Fibroblast of skin of right biceps (primary cell): ENCODE measurements at regions not wholly inside any gene's neighbourhood (a gene's known extent, or its start where the extent isn't known, plus 50 kb on each side); places are given as distances from the start of the nearest gene placed in this dataset.

Experiments used
- DNase-seq: peaks from one replicate; pipeline ENCODE4 v3.0.0-alpha.2; 2013

DNA sequence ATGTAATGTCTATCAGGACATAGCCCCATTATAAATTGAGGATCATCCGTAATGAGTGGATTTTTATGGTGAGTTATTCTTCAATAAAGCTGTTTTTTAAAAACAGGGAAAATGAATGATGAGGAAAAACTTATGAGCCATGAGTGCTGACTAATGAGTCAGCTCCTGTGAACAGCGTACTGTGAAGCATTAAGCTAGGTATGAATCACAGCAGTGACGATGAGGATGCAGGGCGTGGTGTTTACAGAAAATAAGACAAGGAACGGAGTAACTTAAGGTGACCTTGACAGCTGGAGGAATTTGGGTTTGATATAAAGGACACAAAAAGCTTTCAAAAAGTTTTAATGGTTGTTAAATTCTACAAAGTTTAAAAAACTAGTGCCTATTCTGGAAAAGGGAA lies 96.3 kb downstream of the FOXF2 start:
- peak; percentile 85 for DNase-seq

DNA sequence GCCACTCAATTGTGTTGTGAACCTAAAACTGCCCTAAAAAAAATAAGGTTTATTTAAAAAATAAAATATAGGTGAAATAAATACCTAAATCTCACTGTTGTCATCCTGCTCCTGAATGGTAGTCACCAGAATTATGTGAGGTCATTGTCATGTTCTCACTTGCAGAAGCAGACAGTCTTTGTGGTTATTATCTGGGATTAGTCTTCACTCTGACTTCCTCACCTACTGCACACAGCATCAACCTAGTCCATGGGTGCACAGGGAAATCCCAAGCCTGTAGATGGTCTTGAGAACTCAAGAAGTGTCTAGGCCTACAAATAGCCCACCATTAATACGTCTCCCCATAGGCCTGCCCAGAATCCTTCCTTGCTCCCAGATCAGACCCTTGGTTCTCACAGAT lies 97.0 kb downstream of the FOXF2 start:
- no peak for DNase-seq

DNA sequence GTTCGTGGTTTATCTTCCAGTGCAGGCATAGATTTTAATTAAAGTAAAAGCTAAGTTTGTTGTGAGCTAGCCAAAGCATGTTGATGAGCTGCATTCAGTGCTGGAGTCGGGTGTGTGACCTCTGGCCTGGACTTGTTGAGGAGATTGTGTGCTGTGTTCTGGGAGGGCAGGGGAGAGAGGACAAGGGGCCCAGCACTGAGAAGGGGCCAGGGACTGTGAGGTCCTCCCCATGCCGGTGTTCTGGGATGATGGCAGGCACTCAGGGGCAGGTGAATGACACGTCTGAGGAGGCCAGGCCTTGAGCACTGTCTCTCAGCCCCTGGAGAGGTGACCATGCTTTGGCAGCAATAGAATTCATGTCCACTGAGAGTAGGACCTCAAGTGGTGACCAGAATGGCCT lies 97.9 kb downstream of the FOXF2 start:
- DNase-seq = no peak

DNA sequence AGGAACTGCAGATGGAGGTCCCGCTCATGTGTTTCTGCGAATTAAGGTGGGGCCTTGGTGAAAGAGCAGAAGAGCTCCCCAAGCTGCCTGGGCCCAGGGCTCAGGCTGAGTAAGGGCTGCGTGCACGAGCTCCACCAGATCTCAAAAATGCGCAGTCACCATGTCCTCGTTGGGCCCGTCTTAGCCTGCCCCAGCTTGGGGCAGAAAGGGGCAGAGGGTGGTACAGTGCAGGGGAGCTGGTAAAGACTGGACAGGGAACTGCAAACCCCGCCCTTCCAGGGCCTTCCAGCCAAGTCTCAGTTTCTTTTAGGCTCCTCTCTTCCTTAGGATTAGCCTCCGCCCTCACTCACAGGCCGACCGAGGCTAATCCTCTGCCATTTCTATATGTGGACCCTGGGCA lies 101.6 kb downstream of the FOXF2 start:
- DNase-seq = no peak

DNA sequence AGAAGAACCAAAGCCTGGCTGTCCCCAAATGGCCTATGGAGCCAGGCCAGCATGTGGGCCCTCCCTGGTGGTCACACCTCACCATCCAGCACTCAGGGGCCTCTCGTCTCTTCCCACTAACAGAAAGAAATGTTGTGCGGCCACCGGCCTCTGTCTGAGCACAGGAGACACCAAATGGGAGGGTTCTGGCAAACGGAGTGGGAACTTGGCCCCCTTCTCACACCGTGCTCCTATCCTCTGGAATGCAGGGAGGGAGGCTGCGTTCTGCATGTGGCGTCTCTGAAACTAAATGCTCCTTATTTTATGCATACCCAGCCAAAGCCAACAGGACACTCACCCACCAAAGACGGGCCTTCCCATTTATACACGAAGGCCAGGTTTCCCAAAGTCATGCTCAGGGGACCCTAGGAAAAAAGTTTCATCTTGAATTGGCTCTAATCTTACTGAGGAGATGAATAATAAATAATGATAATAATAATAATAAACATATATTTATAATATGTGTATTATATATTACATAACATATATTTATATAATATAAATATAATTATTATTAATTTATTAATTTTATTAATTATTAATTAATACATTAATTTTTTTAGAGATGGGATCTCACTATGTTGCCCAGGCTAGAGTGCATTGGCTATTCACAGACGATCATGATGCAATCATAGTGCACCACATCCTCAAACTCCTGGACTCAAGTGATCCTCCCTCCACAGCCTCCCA lies 102.4 kb downstream of the FOXF2 start:
- no peak for DNase-seq

DNA sequence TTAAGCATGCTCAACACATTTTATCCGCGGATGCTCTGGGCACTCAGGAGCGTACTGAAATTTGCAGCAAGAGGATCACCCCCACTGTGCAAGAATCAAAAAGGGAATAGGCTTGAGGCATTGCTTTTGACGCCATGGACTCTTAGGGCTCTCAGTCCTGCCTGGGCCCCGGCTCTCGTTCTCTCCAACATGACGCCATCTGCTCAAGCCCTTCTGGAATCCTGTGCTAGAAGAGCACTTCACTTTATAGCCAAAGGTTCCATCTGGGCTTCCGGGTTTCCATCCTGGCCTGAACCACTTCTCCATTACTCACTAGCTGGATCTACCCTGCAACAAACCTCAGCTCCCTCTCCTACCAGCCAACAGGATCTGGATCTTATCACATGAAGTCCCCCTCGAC lies 105.3 kb downstream of the FOXF2 start:
- no peak for DNase-seq

DNA sequence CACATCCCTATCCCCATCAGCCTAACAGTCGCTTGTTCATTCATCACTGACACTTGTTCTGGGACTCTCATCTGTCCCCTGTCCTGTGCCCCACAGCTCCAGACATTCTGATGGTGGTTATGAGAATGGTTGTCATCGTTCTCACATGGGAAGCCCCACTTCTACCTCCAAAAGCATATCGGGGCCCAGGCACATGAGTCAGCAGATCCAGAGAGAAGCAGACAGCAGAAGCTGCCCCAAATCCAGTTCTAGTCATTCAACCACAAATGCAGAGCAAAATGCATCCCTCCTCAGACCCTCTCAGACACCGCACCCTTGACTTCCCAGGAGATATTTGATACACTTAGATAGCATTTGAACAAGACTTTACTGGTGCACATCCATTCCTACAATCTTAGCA lies 106.0 kb downstream of the FOXF2 start:
- DNase-seq = no peak

DNA sequence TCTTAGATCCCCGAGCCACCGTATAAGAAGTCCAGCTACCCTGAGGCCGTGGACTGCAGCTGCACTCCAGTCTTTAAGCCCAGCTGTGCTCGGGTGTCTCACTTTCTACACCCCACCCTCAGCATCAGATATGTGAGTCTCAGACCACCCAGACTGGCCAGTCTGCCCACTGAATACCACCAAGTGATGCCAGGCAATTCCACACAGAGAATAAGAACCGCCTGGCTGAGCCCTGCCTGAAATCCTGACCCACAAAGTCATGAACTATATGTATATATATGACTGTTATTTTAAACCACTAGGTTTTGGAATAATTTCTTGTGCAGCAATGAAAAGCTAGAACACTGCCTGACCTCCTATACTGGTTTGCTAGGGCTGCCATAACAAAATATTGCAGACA lies 106.7 kb downstream of the FOXF2 start:
- no peak for DNase-seq

DNA sequence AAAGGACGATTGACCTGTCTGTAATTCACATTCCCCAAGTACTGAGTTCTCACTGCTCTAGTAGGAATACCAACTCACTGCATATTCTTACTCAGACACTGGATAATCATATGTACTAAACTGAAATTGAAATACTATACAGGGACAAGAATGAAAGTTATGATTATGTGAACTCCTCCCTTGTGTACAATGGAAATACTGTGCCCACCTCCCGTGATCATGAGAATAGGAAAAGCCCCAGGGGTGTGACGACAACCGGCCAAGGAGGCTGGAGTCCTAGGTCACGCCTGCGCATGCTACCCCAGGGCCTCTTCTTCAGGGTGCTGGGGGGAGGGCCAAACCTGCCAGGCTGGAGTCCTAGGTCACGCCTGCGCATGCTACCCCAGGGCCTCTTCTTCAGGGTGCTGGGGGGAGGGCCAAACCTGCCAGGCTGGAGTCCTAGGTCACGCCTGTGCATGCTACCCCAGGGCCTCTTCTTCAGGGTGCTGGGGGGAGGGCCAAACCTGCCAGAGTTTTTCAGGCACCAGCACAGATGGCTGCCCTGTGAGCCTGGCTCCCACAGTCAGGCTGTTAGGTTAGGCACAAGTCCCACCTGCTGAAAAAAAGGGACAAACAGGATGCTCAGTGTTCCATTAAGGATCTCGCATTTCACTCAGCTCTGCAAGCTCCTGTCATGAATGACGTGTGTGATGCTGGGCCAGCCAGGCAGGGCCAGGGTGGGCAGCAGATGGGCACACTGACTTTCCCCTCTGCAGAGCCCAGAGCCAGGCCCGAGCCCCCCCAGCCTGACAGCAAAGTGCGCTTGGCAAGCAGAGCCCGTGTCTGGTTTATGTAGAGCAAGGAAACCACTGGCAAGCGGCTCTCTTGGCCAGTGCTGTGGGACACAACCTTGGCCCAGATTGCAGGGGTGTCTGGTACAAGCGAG lies 107.7 kb downstream of the FOXF2 start:
- no peak for DNase-seq

DNA sequence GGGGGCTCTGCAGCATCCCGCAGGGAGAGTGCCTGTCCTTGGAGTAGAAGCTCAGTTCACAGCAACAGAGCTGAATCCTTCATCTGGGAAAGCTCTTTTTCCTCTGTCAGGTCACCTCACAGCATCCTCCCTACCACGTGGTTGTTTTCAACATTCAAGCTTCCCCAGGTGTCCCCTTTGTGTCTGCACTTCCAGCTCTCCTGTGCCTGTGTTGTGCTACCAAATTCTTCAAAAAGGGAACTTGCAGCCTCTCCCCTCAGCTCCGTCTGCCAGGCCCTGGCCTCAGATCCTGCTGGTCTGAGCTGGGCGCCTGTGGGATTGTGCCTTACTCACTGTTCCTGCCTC lies 108.4 kb downstream of the FOXF2 start:
- no peak for DNase-seq

DNA sequence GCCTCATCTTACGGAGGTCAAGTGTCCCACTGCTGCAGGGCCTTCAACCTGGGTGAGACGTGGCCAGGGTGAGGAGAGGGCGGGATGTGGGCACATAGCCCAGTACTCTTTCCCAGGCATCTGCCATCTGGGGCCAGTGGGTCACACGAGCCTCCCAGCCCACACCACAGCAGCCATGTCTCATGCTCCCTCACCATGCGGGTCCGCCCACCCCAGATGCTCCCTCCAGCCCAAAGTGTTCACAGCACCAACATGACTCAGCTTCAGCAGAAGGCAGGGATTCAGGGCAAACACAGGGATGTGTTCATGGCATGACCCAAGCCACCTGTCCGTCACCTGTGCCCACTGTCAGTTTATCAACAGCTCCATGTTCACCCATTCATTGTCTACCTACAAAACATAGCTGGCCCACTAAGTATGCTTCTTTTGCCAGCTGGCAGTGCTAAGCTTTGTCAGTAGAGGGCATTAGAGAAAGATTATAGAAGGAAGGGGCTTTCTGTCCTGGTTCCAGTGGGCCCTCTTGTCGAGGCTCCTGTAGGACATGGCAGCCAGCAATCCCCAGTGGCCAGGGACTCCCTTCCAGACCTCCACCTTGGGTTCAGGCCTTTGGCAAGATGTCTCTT lies 109.2 kb downstream of the FOXF2 start:
- no peak for DNase-seq

DNA sequence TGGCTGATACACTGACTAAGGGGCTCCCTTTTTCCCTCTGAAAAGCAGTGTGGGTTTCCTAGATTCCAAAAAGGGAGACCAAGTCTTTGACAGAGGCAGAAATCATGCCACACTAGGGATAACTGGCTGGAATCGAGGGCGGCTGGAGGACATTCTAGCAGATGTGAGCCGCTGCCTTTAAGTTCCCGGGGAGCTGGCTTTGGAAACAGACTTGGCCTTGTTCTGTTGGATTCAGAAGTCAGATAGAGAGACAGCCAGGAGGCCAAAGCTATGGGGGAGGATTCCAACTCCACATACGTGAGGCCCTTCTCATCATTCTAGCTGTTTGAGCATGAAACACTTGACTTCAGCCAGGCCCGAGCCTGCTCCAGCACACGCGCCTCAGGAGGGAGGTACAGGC lies 109.9 kb upstream of the FOXC1 start:
- no peak for DNase-seq

DNA sequence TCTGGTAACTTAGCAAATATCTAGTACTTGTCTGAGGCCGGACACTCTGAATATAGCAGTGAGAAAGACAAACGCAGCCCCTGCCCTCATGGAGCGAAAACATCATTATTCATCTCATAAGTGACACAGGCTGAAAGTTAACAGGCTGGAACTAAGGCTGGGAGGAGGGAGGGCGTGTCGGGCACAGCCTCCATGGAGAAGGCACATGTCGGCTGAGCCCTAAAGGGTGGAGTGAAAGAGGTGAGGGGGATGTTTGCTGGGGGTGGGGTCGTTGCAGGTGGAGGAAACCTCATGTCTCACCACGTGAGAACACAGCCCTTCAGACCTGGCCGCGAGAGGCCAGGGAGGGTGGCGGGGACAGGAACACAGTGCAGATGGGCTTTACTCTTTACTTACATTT lies 108.8 kb upstream of the FOXC1 start:
- DNase-seq = no peak

DNA sequence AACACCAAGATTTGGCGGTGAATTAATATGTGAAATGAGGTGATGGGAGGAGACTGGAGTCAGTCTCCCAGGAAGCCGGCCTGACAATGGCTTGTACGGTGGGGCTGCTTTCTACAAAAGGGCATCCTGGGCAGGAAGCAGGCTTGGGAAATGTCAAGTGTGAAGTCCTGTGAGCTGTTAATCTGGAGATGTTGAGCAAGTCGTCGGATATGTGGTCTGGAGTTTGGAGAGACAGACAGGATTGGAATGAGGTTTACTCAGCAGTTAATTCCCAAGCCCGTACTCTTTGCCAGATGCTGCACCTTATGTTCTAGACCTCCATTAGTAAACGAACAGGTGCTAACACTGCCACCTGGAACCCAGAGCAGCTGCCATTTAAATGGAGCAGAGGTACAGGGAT lies 107.7 kb upstream of the FOXC1 start:
- DNase-seq = peak; percentile 17

DNA sequence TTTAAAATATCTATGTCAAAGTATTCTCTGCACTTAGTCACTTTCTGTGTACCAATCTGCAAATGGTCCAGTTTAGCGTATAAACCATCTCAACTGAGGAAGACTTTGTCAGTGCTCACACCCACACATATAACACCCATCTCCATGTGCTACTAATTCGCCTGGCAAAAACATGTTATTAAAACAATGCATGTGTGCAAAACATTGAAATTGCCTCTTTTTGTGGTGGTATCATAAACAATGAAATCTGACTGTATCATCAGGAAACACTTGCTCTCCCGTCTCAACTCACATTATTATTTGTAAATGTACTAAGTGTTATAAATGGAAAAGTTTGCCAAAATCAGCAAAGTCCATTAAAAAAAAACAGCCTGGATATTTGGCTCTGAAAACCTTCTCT lies 105.9 kb upstream of the FOXC1 start:
- no peak for DNase-seq

DNA sequence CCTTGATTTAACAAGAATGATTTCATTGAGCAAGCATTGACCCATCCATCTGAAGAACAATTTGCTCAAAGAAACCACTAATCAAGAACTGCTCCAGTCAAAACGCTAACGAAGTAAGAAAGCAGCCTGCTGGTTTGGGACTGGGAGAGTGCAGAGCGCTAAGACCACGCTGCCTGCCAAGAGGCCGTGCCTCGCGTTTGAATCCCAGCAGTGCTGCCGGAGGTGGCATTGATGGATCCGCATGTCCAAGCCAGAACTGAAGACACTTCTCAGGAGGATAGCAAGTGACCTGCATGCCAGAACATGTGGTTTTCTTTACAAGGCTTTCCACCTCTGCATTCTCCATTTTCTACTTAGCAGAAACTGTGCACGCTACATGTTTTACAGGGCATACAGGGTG lies 105.2 kb upstream of the FOXC1 start:
- DNase-seq = no peak

DNA sequence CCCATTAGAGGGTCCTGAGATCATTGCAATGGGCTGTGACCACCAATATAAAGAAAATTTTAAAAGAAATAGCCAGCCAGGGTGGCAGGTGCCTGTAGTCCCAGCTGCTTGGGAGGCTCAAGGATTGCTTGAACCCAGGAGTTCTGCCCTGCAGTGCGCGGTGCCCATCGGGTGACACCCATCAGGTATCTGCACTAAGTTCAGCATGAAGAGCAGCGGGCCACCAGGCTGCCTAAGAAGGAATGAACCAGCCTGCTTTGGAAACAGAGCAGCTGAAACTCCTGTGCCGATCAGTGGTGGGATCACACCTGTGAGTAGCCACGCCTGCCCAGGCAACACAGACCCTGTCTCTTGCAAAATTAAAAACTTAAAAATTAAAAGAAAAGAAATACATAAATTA lies 102.5 kb upstream of the FOXC1 start:
- DNase-seq = no peak

DNA sequence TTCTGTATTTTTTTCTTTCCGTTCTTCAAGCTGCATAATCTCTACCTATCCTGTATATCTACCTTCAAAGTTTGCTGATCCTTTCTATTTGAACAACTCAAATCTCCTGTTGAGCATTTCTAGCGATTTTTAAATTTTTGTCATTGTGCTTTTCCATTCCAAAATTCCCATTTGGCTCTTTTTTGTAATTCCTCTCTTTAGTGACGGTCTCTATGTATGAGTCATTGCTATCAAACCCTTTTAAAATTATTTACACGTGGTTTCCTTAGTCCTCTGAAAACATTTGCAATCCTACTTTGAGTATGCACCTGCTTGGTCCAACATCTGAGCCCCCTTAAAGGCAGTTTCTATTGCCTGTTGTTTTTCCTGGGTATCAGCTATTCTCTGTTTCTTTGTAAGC lies 100.5 kb upstream of the FOXC1 start:
- DNase-seq = no peak

DNA sequence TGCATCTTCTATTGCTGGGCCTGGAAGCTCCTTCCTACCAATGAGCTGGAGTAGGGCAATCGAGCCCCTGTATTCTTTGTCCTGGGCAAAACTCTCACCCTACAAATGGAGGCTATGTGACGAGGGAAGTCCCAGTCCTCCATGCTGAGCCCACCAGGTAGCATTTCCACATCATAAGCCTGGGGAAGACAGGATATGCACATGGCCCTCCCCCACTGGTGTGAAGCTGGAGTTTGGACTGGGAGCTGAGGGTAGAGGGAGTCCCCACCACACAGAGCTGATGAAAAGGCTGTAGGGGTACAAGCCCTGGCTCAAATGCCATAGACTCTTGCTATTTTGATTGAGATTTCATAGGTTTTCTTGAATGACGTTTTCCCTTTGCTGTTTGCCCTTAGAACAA lies 99.5 kb upstream of the FOXC1 start:
- no peak for DNase-seq

DNA sequence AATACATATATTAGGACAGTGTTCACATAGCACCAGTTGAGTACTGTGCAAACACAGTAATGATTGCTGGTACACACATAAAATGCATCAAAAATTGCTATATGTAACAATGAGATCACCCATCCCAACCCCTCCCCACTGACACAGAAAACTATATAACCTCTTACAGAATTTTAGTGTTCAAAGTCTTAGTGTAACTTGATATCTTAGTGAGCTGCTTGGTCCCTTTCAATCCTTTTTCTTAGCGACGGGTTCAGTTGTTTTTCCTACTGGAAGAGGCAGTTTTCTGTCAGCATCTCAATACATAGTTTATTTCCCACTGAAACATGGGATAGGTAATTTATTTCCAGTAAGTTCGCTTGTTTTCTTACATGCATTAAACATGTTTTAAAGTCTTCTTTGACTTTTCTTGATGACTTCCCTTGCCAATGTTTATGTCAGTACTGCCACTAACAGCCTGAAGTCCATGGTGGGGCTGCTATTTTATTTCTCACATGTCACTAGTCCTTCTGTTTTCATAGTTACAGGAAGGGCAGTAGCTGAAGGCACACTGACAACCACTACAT lies 96.4 kb upstream of the FOXC1 start:
- no peak for DNase-seq

DNA sequence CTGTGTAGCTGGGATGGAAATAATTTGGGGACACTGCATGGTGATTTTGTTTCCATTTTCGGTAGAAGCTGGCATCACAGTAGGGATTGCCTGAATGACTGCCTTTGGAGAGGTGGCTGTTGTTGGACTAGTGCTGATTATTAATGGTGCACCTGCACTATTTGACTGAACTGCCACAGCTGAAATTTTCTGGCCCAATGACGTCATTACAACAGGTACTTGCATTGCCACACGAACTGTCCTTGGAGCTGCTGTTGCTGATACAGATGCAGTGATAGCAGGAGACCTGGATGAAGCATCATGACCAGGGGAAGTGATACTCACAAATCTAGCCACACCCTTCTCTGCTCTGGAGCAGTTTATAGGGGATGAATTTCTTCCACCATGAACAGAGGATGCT lies 95.6 kb upstream of the FOXC1 start:
- DNase-seq = no peak

DNA sequence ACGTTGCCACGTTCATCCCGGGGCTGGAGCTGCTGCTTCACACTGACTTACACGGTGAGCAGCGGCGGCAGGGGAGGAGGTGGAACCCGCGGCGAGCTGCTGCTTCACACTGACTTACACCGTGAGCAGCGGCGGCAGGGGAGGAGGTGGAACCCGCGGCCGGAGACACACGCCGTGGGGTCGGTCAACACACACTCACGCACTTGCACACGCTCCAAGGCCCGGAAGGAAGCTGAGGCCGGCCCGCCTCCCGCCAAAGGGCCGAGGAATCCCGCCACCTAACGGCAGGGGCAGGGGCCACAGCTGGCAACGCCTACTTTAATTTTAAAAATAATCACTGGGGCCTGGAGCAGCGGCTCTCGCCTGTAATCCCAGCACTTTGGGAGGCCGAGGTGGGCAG lies 94.4 kb upstream of the FOXC1 start:
- DNase-seq = no peak

DNA sequence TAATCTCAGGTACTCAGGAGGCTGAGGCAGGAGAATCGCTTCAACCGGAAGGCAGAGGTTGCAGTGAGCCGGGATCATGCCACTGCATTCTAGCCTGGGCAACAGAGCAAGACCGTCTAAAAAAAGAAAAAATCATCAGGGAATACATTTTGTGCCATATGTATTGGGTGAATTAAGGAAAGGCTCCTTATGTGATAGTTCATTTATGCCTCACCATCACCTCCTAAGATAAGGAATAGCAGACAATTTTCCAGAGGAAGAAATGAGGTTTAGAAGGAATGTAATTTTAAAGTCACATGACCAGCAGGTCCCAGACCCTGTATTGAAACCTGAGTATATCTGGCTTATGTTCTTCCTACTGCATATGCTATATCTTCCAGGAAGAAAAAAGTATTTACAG lies 93.9 kb upstream of the FOXC1 start:
- DNase-seq = no peak
